T-helper 9 cell (primary cell): ENCODE measurements at regions not wholly inside any gene's neighbourhood (a gene's known extent, or its start where the extent isn't known, plus 50 kb on each side); places are given as distances from the start of the nearest gene placed in this dataset.

Source experiments
- DNase-seq: peaks from one replicate; pipeline ENCODE4 v3.0.0-alpha.2; 2020

GRCh38 chr1:5369223-5369622 is 623.0 kb downstream of the NPHP4 start:
- no peak for DNase-seq

GRCh38 chr1:5368201-5368600 is 624.0 kb downstream of the NPHP4 start:
- no peak for DNase-seq

GRCh38 chr1:5367306-5367705 is 624.9 kb downstream of the NPHP4 start:
- DNase-seq: no peak

- no peak for DNase-seq
These were observed 626.5 kb downstream of the NPHP4 start for GRCh38 chr1:5365751-5366150.

DNA sequence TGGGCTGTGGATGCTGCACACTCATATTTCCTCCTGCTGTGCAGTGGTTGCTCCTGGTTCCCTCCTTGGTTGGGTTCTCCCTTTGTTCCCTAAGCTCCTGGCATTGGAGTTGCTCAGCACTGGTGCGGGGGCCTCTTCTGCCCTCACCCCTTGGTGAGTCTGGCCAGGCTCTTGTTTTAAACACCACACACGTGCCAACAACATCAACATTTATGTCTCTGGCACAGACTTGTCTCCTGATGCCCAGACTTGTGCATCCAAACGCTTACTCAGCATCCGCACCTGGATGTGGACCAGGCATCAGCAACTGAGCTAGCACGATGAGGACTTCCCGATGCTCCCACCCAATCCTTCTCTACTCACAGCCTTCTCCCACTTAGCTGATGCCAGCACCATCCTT is 627.6 kb downstream of the NPHP4 start:
- no peak for DNase-seq

DNA sequence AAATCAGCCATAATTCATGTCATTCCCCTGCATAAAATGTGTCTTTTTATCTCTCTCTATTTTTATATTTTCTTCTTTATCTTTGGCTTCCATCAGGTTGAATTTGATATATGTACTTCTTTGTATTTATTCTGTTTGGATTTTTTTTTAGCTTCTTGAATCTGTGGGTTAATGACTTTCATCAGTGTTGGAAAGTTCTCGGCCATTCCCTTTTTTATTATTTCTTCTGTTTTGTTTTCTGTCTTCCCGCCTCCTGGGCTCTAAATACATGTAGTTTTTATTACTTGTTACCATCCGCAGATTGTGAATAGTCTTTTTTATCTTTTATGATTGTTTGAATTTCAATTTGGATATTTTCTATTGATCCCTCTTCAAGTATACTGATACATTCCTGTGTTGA is 637.5 kb downstream of the NPHP4 start:
- DNase-seq: no peak

DNA sequence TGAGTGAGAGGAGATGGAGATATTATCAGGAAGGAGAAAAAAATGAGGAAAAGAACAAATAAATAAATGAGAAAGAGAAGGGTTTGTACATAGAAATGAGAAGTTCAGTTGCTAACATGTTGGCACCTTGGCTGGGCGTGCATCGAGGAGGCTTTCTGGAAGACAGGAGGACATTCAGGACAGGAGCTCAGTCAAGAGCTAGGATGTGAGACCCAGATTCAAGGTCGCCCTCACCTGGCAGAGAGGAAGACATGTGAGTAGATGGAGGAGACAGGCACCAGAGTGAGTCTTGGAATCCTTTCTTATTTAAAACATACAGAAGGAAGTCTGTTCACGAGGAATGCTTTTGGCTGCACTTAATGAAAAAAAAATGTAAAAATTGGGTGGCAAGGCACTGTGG is 640.9 kb downstream of the NPHP4 start:
- no peak for DNase-seq

- DNase-seq: no peak
These were observed 642.7 kb downstream of the NPHP4 start for GRCh38 chr1:5349526-5349925.

DNA sequence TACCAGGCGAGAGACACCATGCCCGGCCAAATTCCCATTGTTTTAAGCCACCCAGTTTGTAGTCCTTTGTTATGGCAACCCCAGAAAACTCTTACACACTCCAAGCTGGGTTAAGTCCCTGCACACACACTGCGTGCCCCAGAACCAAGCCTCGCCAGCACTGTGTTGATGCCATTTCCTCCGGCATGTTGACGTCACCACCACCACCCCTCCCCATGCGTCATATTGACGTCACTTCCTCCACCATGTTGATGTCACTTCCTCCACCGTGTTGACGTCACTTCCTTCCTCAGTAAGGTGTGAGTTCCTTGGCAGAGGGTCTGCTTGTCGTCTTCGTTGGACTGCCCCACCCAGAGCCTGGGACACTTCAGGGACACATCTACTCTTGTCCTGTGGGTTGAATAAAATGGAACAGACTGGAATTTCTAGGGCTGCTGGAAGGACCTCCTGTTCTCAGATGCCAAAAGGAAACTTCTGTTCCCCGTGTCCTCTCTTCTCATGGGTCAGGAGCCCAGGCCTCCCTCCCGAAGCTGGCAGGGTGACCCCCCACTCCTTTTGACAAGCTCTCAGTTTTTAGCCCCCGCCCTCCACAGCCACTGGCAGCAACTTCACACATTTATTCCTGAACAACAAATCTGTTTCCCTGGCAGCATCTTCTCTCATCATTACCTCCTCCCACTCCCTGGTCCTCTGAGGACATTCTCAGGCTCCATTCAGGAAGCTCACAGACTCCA is 643.3 kb downstream of the NPHP4 start:
- no peak for DNase-seq

- DNase-seq: no peak
These were observed 644.5 kb downstream of the NPHP4 start for GRCh38 chr1:5347726-5348125.

- no peak for DNase-seq
These were observed 646.7 kb downstream of the NPHP4 start for GRCh38 chr1:5345556-5345955.

- DNase-seq: no peak
These were observed 648.8 kb downstream of the NPHP4 start for GRCh38 chr1:5343256-5344020.

GRCh38 chr1:5342830-5343229 is 649.4 kb downstream of the NPHP4 start:
- DNase-seq: no peak

- no peak for DNase-seq
These were observed 650.1 kb downstream of the NPHP4 start for GRCh38 chr1:5342172-5342571.

DNA sequence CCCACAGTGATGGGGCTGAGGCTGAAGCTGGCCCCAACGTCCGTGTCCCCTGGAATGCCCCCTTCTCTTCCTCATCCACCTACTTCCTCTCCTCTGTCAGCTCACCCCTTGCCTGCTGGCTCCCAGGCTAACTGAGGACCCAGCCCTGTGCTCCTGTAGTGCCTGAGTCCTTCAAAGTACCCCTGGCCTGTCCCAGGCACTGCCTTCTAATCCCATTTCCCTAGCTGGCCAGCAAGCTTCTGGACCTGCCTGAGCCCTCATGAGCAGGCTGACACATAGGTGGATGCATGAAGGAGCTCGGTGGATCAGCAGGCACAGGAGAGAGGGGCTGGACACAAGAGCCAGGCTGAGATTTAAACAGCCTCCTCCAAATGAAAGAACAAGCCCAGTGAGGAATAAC is 650.8 kb downstream of the NPHP4 start:
- DNase-seq: no peak

GRCh38 chr1:5340560-5341130 is 651.6 kb downstream of the NPHP4 start:
- DNase-seq: no peak

DNA sequence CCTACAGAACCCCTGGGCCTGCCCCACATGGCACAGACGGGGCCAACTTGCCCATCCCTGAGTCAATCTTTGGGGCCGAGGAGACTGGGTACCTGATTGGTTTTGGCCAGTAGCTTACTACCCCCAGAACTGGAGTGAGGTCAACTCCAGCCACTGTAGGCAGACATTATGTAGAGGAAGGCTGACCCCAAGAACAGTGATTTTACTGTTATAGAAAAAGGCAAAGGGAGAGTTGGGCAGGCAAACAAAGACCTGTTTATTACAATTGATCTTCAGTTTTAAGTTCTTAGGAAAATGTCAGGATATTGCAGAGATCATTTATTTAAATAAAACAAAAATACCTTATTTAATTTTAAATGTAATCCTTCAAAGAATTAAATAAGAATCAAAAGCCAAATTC is 653.8 kb downstream of the NPHP4 start:
- no peak for DNase-seq

GRCh38 chr1:5333291-5333690 is 658.9 kb downstream of the NPHP4 start:
- DNase-seq: no peak

DNA sequence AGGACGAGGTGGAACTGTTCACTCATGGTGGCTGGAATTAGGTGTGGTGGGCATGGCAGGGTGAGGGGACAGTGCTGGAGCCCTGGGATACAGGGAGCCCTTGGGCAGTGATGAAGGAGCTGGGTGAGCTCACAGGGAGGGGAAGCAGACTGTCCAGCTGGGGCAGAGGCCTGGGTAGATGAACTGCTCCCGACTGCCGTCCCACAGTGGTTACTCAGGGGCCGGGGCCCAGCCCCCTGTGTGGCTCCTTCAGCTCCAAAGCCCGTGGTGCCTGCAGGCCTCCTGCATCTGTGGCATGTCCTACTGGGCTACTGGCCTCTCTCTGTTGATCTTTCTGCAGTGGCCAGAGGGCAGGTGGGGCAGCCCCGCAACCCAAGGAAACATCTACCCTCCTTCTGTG is 661.1 kb downstream of the NPHP4 start:
- DNase-seq: no peak

DNA sequence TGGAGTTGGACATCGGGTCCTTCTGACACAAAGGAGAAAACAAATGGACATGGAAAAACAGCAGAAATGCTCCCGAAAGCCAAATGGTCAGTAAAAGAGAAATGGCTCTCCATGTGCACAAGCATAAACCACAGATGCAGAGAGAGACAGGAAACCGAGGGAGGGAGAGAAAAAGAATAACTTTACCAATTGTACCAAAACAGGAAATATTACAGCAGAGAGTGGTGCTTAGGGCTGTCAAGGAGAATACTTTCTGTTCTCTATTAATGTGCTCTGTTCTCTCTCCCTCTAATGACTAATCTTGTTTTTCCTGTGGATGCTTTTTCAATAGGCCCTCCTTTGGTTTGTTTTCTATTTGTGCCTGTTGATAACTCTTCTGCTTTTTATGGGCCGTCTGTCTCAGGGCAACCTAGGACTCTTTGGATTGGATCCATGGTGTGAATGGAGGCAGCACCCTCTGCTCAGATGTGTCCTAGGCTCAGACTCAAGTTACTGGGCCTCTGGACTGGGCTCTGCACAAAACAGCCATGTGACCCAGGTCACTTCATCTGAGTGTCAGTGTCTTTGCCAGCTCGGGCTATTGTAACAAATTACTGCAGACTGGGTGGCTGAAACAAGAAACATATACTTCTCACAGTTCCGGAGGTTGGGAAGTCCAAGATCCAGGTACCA is 663.0 kb downstream of the NPHP4 start:
- DNase-seq: no peak

DNA sequence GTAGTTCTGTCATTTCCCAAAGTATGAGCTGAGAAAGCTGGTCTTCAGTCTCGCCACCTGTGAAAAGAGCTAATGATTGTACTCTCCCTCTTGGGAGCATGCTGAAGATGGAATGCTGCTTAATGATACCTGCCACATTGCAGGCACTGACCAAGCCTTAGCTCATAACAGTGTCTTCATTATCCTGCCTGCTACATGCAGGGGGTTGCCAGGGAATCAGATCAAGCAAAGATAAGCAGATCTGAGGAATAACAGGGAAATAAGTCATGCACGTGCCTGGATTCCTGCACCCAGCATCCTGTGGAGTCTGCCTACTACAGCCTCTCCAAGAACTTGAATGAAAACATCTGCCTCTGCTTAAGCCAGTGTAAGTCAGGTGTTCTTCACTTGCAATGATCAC is 667.3 kb downstream of the NPHP4 start:
- DNase-seq: no peak

DNA sequence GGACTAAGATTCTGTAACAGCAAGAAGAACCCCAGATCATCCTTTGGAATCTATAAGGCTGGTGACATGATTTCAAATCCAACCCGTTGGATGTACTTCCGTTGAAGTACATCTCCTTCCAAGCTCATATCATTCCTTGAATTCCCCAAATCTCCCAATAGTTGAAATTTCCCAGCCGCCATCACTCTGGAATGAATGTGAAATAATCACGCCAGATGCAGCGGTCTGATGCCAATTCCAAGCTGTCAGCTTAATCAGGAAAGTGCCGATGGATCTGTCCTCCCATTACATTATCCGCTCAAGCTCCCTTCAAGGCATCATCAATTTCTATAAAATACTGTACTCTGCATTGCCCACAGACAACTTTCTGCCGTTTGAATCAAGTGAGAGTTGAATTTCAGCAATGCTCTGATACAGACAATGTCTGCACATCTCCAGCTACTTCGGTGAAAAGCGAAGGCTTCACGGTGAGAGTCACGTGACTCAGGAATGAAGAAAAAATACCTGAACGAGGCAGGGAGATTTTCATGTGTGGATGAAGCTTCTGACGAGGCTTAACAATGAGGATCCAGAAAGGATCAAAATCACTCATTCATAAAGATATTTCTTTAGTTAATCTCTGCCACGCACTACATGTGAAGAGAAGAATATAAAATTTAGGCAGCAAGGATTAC is 663.9 kb downstream of the AJAP1 start:
- DNase-seq: no peak

GRCh38 chr1:5317391-5317790 is 663.0 kb downstream of the AJAP1 start:
- no peak for DNase-seq
